SK-N-SH (cell line): ENCODE measurements at regions not wholly inside any gene's neighbourhood (a gene's known extent, or its start where the extent isn't known, plus 50 kb on each side); places are given as distances from the start of the nearest gene placed in this dataset.

Source experiments
- CTCF ChIA-PET: fragments of 300-600, 350-600 bp; formaldehyde crosslinking; extraction: SDS; loops from one replicate; lab custom pipeline; 2021; lab: Yijun Ruan, JAX
- POLR2A ChIA-PET: fragments of 350-600 bp; sonication (Branson Sonifier 250); formaldehyde crosslinking; extraction: SDS; loops from one replicate; lab custom pipeline; 2020; ENCODE audit warnings: antibody characterized with exemption, inconsistent platforms; lab: Yijun Ruan, JAX
- DNase-seq: peaks from one replicate; pipeline ENCODE4 v3.0.0; 2012
- H2AFZ ChIP-seq: fragments of 200-600 bp; sonication (generic); 2 replicates; pipeline ENCODE4 v1.8.1; 2016; ENCODE audit warnings: antibody characterized with exemption, mild to moderate bottlenecking, low read depth
- H3F3A ChIP-seq: fragments of 200-600 bp; sonication (generic); replicated peaks from 2 replicates; pipeline ENCODE3; 2016; ENCODE audit warnings: antibody characterized with exemption, mild to moderate bottlenecking; ENCODE audit not compliant: insufficient read depth
- H3K27ac ChIP-seq, 2 experiments: fragments of 200-500 bp in 1 of 2; fragments of 200-600 bp in 1 of 2; sonication (Bioruptor generic) in 1 of 2; sonication (generic), shearing (Covaris generic) in 1 of 2; 2 replicates each; pipeline versions ENCODE4 v1.5.1 to v1.6.1; 2014 to 2016; ENCODE audit warnings: low read depth in 2 of 2, inconsistent platforms in 1 of 2, low read length in 1 of 2, mild to moderate bottlenecking in 1 of 2, mixed read lengths in 1 of 2
- H3K27me3 ChIP-seq: fragments of 200-600 bp; sonication (generic), shearing (Covaris generic); 2 replicates; pipeline ENCODE4 v1.6.1; 2016; ENCODE audit warnings: mixed run types; ENCODE audit not compliant: insufficient read depth
- H3K36me3 ChIP-seq, 2 experiments: fragments of 200-500 bp in 1 of 2; fragments of 200-600 bp in 1 of 2; sonication (Bioruptor generic) in 1 of 2; sonication (generic) in 1 of 2; replicated peaks in 1 of 2; 2 replicates each; pipeline versions ENCODE3 to v1.5.1; 2014 to 2016; ENCODE audit warnings: low read length in 1 of 2, mild to moderate bottlenecking in 1 of 2; ENCODE audit not compliant: insufficient read depth in 2 of 2, control insufficient read depth in 1 of 2
- H3K4me1 ChIP-seq, 2 experiments: fragments of 200-500 bp in 1 of 2; fragments of 200-600 bp in 1 of 2; sonication (Bioruptor generic) in 1 of 2; sonication (generic), shearing (Covaris generic) in 1 of 2; 2 replicates each; pipeline versions ENCODE4 v1.5.1 to v1.6.1; 2014 to 2016; ENCODE audit warnings: low read depth in 1 of 2, low read length in 1 of 2, mixed run types in 1 of 2; ENCODE audit not compliant: insufficient read depth in 2 of 2, control insufficient read depth in 1 of 2
- H3K4me2 ChIP-seq: fragments of 200-600 bp; sonication (generic), shearing (Covaris generic); 2 replicates; pipeline ENCODE4 v1.6.1; 2017; ENCODE audit warnings: mixed run types
- H3K4me3 ChIP-seq, 2 experiments: fragments of 200-500 bp in 1 of 2; fragments of 200-600 bp in 1 of 2; sonication (Bioruptor generic) in 1 of 2; sonication (generic), shearing (Covaris generic) in 1 of 2; 2 replicates each; pipeline versions ENCODE4 v1.5.1 to v1.8.1; 2014 to 2016; ENCODE audit warnings: low read depth in 2 of 2, inconsistent platforms in 1 of 2, low read length in 1 of 2, mild to moderate bottlenecking in 1 of 2, mixed read lengths in 1 of 2, moderate library complexity in 1 of 2
- H3K79me2 ChIP-seq: fragments of 200-600 bp; sonication (generic); 2 replicates; pipeline ENCODE4 v1.8.1; 2017; ENCODE audit warnings: mild to moderate bottlenecking; ENCODE audit not compliant: insufficient read depth
- H3K9ac ChIP-seq: fragments of 200-600 bp; sonication (generic); 2 replicates; pipeline ENCODE4 v1.6.1; 2017; ENCODE audit warnings: mixed run types
- H3K9me2 ChIP-seq: fragments of 200-600 bp; sonication (generic); 2 replicates; pipeline ENCODE4 v1.6.1; 2017; ENCODE audit warnings: mixed run types
- H3K9me3 ChIP-seq: fragments of 200-600 bp; sonication (generic); 2 replicates; pipeline ENCODE4 v1.6.1; 2017; ENCODE audit warnings: mixed run types, mild to moderate bottlenecking, moderate library complexity
- H4K20me1 ChIP-seq: fragments of 200-600 bp; sonication (generic); 2 replicates; pipeline ENCODE4 v1.6.1; 2017; ENCODE audit warnings: mild to moderate bottlenecking, mixed run types; ENCODE audit not compliant: insufficient read depth
- ELF1 ChIP-seq: IDR thresholded peaks from 2 replicates; pipeline ENCODE4 v1.4.0; 2012
- FOSL2 ChIP-seq: IDR thresholded peaks from 2 replicates; pipeline ENCODE4 v1.4.0; 2012; ENCODE audit warnings: low read depth, mild to moderate bottlenecking, moderate library complexity, borderline replicate concordance
- FOXJ3 ChIP-seq: sonication (generic); formaldehyde crosslinking; IDR thresholded peaks from 2 replicates; pipeline ENCODE4 v1.5.1; 2020; ENCODE audit warnings: mild to moderate bottlenecking, missing genetic modification reagents
- IRF3 ChIP-seq: fragments of 150-350 bp; IDR thresholded peaks from 2 replicates; pipeline ENCODE4 v1.6.1; 2016; ENCODE audit warnings: mild to moderate bottlenecking, low read depth, low read length
- MAX ChIP-seq: IDR thresholded peaks from 2 replicates; pipeline ENCODE4 v1.4.0; 2012; ENCODE audit warnings: low read depth
- MEF2A ChIP-seq: IDR thresholded peaks from 2 replicates; pipeline ENCODE4 v1.4.0; 2012; ENCODE audit warnings: low read depth, borderline replicate concordance
- MXI1 ChIP-seq: IDR thresholded peaks from 2 replicates; pipeline ENCODE4 v1.6.1; 2012; ENCODE audit warnings: mild to moderate bottlenecking, low read depth, low read length, improper control_type of control experiment
- POLR2AphosphoS5 ChIP-seq: IDR thresholded peaks from 2 replicates; pipeline ENCODE4 v1.6.1; 2012; ENCODE audit warnings: low read depth, low read length
- RAD21 ChIP-seq: IDR thresholded peaks from 2 replicates; pipeline ENCODE4 v1.6.1; 2012; ENCODE audit warnings: mild to moderate bottlenecking, low read length
- REST ChIP-seq: IDR thresholded peaks from 2 replicates; pipeline ENCODE4 v1.6.1; 2012; ENCODE audit warnings: mild to moderate bottlenecking, low read depth, low read length, moderate library complexity
- RFX5 ChIP-seq: IDR thresholded peaks from 2 replicates; pipeline ENCODE4 v1.6.1; 2012; ENCODE audit warnings: mild to moderate bottlenecking, improper control_type of control experiment, low read length
- TEAD4 ChIP-seq: IDR thresholded peaks from 2 replicates; pipeline ENCODE4 v1.4.0; 2012; ENCODE audit warnings: mild to moderate bottlenecking, borderline replicate concordance; ENCODE audit not compliant: insufficient read depth
- USF1 ChIP-seq: IDR thresholded peaks from 2 replicates; pipeline ENCODE4 v1.4.0; 2012; ENCODE audit warnings: low read depth, borderline replicate concordance
- YY1 ChIP-seq: IDR thresholded peaks from 2 replicates; pipeline ENCODE4 v1.4.0; 2012; ENCODE audit warnings: low read depth, mild to moderate bottlenecking
- ZBTB33 ChIP-seq: IDR thresholded peaks from 2 replicates; pipeline ENCODE4 v1.4.0; 2012; ENCODE audit warnings: low read depth, borderline replicate concordance
- WGBS: methylation state at CpG from one replicate; pipeline ENCODE4 v1.1.6; 2017; ENCODE audit warnings: low lambda C conversion rate; 5-methylcytosine and 5-hydroxymethylcytosine counted together

- 82% methylated on average over 5 of the region's 5 CpGs for WGBS
- Histone ChIP-seq H3K27ac (no peak overlapping the region), H3K9me3 (no peaks in the 10 kb centered on the region), H4K20me1 (no peaks in the 10 kb centered on the region), H3K4me2 (no peak overlapping the region), H3K36me3 (no peaks in the 10 kb centered on the region), H3F3A (no peaks in the 10 kb centered on the region), H3K27me3 (no peaks in the 10 kb centered on the region), H3K9me2 (no peaks in the 10 kb centered on the region), H3K9ac (no peak overlapping the region), H3K4me1 (peaks cover 0 to 3% of the 10 kb centered on the region in 2 experiments; a peak in 1 of 4 replicates), H3K4me3 (no peak overlapping the region), H2AFZ (no peak overlapping the region), H3K79me2 (no peaks in the 10 kb centered on the region)
- TF ChIP-seq ZBTB33, result no peak
- no peak for TF ChIP-seq USF1
- TF ChIP-seq MAX, result no peak
- TF ChIP-seq ELF1, result no peak
- TF ChIP-seq FOSL2, result no peak
- no peak for TF ChIP-seq YY1
- no peak for TF ChIP-seq TEAD4
- TF ChIP-seq MXI1, result no peak
- no peak for TF ChIP-seq MEF2A
- no peak for TF ChIP-seq POLR2AphosphoS5
- TF ChIP-seq FOXJ3 (CRISPR knock-in tag), result no peak
- TF ChIP-seq RAD21, result no peak
- no peak for TF ChIP-seq RFX5
- TF ChIP-seq REST, result no peak
- no peak for TF ChIP-seq IRF3
- DNase-seq, result no peak
- ChIA-PET POLR2A (no interaction called here), CTCF (interaction anchor here (0.6 kb wide), 1 partner anchor 591 kb away, joined by 3 read pairs; no protein-coding TSS in a partner anchor)
These were observed 152.4 kb upstream of the FAR2 start for GRCh38 chr12:28996688-28997087.
